NB4 (cell line): ENCODE measurements at regions not wholly inside any gene's neighbourhood (a gene's known extent, or its start where the extent isn't known, plus 50 kb on each side); places are given as distances from the start of the nearest gene placed in this dataset.
"Not testable (repeated sequence)": the region's sequence is repeated elsewhere in the genome, so short reads cannot be mapped to it uniquely, and the experiment has no call there.

Experiments used
- DNase-seq: peaks from one replicate; pipeline ENCODE4 v3.0.0; 2010; ENCODE audit warnings: low read depth
- H3K4me3 ChIP-seq: one replicate; pipeline ENCODE4 v1.5.1; 2011; ENCODE audit warnings: mild to moderate bottlenecking, low read depth, low read length, moderate library complexity
- MYC ChIP-seq: IDR thresholded peaks from 2 replicates; pipeline ENCODE4 v1.6.1; 2011; ENCODE audit warnings: low read depth, low read length
- POLR2A ChIP-seq: IDR thresholded peaks from 2 replicates; pipeline ENCODE4 v1.6.1; 2011; ENCODE audit warnings: mild to moderate bottlenecking; ENCODE audit not compliant: insufficient read length; ENCODE audit errors: extremely low read depth
- TF ChIP-seq, protein P1 (sequence below): IDR thresholded peaks from 2 replicates; pipeline ENCODE4 v1.6.1; 2011; ENCODE audit warnings: low read depth, low read length
- TF ChIP-seq, protein P2 (sequence below): IDR thresholded peaks from one replicate; pipeline ENCODE4 v1.5.1; 2012; ENCODE audit warnings: low read depth, low read length

DNA sequence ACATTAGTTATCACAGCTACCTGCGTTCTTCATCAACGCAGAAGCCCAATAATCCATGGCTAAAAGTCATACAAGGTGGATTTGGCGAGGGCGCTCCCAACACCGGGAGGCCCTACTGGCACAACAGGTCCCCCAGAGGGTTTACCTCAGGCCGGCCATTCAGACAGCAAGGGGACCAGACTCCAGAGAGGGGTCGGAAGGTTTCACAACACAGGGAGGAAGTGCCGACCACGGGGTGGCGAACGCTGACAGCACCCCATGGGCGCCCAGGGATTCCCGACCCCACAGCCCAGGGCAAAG lies 1515.9 kb upstream of the DEFB115 start:
- TF ChIP-seq, protein P1, sequence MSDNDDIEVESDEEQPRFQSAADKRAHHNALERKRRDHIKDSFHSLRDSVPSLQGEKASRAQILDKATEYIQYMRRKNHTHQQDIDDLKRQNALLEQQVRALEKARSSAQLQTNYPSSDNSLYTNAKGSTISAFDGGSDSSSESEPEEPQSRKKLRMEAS, result no peak
- TF ChIP-seq POLR2A (no peak), MYC (no peak)
- TF ChIP-seq, protein P2, sequence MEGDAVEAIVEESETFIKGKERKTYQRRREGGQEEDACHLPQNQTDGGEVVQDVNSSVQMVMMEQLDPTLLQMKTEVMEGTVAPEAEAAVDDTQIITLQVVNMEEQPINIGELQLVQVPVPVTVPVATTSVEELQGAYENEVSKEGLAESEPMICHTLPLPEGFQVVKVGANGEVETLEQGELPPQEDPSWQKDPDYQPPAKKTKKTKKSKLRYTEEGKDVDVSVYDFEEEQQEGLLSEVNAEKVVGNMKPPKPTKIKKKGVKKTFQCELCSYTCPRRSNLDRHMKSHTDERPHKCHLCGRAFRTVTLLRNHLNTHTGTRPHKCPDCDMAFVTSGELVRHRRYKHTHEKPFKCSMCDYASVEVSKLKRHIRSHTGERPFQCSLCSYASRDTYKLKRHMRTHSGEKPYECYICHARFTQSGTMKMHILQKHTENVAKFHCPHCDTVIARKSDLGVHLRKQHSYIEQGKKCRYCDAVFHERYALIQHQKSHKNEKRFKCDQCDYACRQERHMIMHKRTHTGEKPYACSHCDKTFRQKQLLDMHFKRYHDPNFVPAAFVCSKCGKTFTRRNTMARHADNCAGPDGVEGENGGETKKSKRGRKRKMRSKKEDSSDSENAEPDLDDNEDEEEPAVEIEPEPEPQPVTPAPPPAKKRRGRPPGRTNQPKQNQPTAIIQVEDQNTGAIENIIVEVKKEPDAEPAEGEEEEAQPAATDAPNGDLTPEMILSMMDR, result no peak
- DNase-seq, result no peak

DNA sequence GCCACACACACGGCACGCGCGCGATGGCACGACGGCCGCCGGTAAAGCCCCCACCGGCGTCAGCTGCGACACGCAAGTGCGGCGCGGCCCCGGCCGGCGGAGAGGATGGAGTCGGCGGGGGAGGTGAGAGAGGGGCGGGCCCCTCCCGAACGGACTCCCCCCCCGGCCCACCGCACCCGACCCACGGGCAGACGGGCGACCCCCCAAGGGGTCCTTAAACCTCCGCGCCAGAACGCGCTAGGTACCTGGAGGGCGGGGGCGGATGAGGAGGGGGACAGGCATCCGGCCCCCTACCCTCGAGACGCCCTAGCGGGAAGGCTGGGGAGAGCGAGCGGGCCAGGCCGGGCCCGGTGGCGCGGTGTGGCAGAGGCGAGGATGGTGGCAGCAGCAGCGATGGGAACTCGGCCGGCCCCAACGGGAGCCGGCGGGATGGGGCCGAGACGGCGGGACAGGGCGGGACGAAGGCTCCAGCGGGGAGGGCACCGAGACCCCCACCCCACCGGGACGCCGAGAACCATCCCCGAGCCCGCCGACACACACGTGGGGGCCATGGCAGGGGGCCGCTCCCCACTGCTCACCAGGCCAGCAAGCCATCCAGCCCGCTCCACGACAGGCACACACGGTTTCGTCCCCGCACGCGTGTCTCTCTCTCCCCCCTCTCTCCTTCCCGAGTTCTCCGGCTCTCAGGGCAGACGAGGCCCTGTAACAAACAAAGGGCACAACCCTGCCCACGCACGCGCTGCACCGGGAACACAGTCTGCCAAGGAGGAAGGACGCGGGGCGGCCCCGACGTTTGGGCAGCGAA lies 1515.4 kb upstream of the DEFB115 start:
- no peak for DNase-seq
- TF ChIP-seq MYC (no peak), POLR2A (no peak)
- TF ChIP-seq, protein P1, result no peak
- TF ChIP-seq, protein P2, result no peak
- H3K4me3 ChIP-seq, result no peak overlapping the region

More for the DNA sequence above, 1515.9 kb upstream of the DEFB115 start:
- H3K4me3 ChIP-seq, result no peak overlapping the region

DNA sequence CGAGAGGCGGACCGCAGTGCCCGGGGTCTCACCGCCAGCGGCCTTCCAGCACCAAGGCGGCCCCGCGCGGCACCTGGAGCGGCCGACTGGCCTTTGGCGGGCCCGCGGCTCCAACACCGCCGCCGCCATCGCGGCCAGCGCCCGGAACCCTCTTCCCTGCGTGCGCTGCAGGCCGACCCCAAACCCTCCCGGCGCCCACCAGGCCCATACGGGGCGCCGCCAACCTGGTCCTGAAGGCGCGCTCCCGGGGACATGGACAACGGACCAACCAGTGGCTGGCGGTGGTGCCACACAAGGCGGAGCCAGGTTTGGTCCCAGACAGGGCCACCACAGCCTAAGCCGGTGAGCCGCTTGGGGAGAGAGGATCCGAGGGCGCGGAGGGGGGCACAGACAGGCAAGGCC lies 1514.8 kb upstream of the DEFB115 start:
- no peak overlapping the region for H3K4me3 ChIP-seq
- TF ChIP-seq POLR2A, result no peak
- TF ChIP-seq MYC, result no peak
- TF ChIP-seq, protein P1, result no peak
- TF ChIP-seq, protein P2, result no peak
- DNase-seq, result no peak

DNA sequence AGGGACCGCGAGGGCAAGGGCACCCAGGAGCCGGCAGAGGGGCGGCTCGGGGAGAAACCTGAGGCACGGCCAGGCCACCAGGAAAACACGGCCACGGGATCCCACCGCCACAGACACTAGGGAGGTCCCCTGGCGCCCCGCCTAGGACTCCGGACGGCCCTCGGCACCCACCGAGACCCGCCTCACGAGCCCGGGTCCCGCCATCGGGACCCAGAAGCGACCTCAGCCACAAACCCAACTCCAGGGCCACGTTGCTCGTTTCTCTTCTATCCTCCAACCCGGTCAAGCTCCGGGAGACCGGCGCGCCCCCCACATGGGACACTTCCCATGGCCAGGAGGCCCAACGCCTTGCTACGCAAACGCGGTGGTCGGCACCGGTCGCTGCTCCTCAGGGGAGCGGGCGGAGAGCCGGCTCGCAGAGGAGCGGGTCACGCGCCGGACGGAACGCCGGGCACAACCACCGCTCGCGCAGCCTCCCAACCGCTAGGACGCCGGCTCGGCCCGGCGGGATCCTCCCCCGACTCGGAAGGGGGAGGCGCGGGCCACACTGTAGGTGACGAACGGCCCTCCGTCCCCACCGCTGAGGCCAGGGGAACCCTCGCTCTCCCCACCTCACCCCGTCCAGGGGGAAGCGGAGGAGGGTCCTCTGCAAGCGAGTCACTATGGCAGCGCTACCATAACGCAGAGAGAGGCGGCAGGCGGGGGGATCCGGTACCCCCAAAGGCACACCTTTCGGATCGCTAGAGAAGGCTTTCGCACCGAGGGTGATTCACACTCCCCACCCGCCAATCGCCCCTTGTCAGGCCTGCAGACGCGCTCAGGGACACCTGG lies 1514.1 kb upstream of the DEFB115 start:
- DNase-seq, result no peak
- H3K4me3 ChIP-seq, result no peak overlapping the region

DNA sequence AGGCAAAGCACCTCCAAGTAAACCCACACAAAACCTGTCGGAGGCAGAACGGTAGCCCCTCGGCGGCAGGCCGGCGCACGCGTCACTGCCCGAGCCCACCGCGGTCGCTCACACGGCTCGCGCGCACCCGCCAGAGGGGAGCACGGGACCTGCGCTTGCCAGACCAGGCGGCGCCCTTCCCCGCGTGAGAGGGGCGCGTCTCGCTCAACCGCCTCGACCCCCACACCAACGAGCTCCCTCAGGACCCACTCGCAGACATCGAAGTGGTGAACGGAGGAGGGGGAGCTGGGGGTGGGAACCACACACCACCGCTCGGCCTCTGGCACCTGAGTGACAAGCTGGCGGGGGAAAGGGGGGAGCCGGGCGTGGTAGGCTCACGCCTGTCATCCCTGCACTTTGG lies 1513.4 kb upstream of the DEFB115 start:
- no peak for TF ChIP-seq MYC
- no peak for TF ChIP-seq POLR2A
- TF ChIP-seq, protein P2, result no peak
- TF ChIP-seq, protein P1, result no peak
- H3K4me3 ChIP-seq, result no peak overlapping the region
- DNase-seq, result no peak

More for the DNA sequence above, 1514.1 kb upstream of the DEFB115 start:
- TF ChIP-seq MYC, result no peak
- TF ChIP-seq, protein P2, result no peak
- TF ChIP-seq, protein P1, result no peak

DNA sequence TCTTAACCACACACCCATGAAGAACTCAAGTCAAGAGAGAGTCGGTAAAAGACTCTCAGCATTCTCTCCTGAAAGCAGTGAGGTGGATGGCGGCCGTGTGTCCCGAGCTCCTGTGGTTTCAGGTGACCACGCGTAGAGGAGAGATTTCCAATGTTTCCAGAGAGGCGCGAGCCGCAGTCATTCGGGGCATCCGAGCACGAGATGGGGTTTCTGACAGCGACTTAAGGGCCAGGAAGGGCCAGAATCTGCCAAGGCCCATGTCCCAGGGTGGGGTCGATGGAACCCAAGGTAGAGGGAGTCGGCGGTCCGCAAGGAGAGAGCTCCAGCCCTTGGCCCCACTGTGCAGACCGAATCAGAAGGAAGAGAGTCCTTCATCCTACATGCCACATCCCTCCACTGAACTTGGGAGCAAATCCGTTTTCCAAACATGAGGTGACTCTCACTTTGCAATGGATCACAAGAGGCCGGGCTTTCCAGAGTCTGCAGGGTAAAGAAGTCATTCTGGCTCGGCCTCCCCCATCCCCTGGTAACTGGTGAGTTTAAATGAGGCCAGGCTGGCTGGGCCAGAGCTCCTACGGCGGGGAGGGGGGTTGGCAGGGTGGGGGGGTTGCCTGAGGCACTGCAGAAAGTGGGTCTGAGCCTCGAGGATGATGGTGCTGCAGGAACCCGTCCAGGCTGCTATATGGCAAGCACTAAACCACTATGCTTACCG lies 1511.8 kb upstream of the DEFB115 start:
- not testable (repeated sequence) for H3K4me3 ChIP-seq, DNase-seq
